CD4-positive, alpha-beta T cell treated with Interferon alpha-2 for 1 hour (primary cell): ENCODE measurements at regions not wholly inside any gene's neighbourhood (a gene's known extent, or its start where the extent isn't known, plus 50 kb on each side); places are given as distances from the start of the nearest gene placed in this dataset.
A peak's percentile ranks its signal among the peaks of the same experiment; 100 is the strongest.
"Not testable (repeated sequence)": the region's sequence is repeated elsewhere in the genome, so short reads cannot be mapped to it uniquely, and the experiment has no call there.

ENCODE experiments used
- DNase-seq, 2 donors: peaks; one replicate each; pipeline ENCODE4 v3.0.0-alpha.2; 2020 to 2022

GRCh38 chr5:122674385-122674784 is 100.5 kb upstream of the SNX2 start:
- DNase-seq, result no peak

- no peak for DNase-seq
Measured at GRCh38 chr5:122680623-122681350, 94.1 kb upstream of the SNX2 start.

GRCh38 chr5:122683631-122684030 is 91.2 kb upstream of the SNX2 start:
- DNase-seq, result no peak

GRCh38 chr5:122690266-122690665 is 84.6 kb upstream of the SNX2 start:
- no peak for DNase-seq

GRCh38 chr5:122691931-122692330 is 82.9 kb upstream of the SNX2 start:
- DNase-seq, result no peak

GRCh38 chr5:122693963-122694362 is 80.9 kb upstream of the SNX2 start:
- no peak for DNase-seq

- DNase-seq, result no peak
Measured at GRCh38 chr5:122694884-122695283, 80.0 kb upstream of the SNX2 start.

GRCh38 chr5:122696735-122697134 is 78.1 kb upstream of the SNX2 start:
- DNase-seq, result not testable (repeated sequence)

GRCh38 chr5:122697191-122697590 is 77.7 kb upstream of the SNX2 start:
- no peak for DNase-seq

- no peak for DNase-seq
Measured at GRCh38 chr5:122699201-122699600, 75.7 kb upstream of the SNX2 start.

- DNase-seq, result peak in 1 of 2 donors; percentile 68
Measured at GRCh38 chr5:122701640-122702523, 73.0 kb upstream of the SNX2 start.

- peak in 1 of 2 donors; percentile 28 for DNase-seq
Measured at GRCh38 chr5:122702524-122702875, 72.4 kb upstream of the SNX2 start.

- no peak for DNase-seq
Measured at GRCh38 chr5:122703203-122703602, 71.7 kb upstream of the SNX2 start.

- DNase-seq, result peak in 1 of 2 donors; percentile 30
Measured at GRCh38 chr5:122704247-122705036, 70.4 kb upstream of the SNX2 start.

- no peak for DNase-seq
Measured at GRCh38 chr5:122705851-122706250, 69.0 kb upstream of the SNX2 start.

- no peak for DNase-seq
Measured at GRCh38 chr5:122707796-122708195, 67.1 kb upstream of the SNX2 start.

GRCh38 chr5:122713041-122713440 is 61.8 kb upstream of the SNX2 start:
- DNase-seq, result no peak

GRCh38 chr5:122715095-122715494 is 59.8 kb upstream of the SNX2 start:
- DNase-seq, result no peak

GRCh38 chr5:122718611-122719010 is 56.3 kb upstream of the SNX2 start:
- no peak for DNase-seq

GRCh38 chr5:122719991-122720746 is 54.7 kb upstream of the SNX2 start:
- DNase-seq, result no peak

GRCh38 chr5:122721127-122721526 is 53.8 kb upstream of the SNX2 start:
- DNase-seq, result no peak

- DNase-seq, result no peak
Measured at GRCh38 chr5:122722341-122722740, 52.5 kb upstream of the SNX2 start.
